Activated naive CD4-positive, alpha-beta T cell treated with anti-CD3 and anti-CD28 coated beads for 36 hours (primary cell): ENCODE measurements at regions not wholly inside any gene's neighbourhood (a gene's known extent, or its start where the extent isn't known, plus 50 kb on each side); places are given as distances from the start of the nearest gene placed in this dataset.

Experiments used
- CTCF ChIA-PET: fragments of 350-600 bp; sonication (Branson Sonifier 250); formaldehyde crosslinking; loops from one replicate; lab custom pipeline; 2021; ENCODE audit warnings: antibody characterized with exemption; lab: Charles Lee
- DNase-seq: peaks from one replicate; pipeline ENCODE4 v3.0.0-alpha.2; 2020
- H3K27ac Mint-ChIP-seq: one replicate; pipeline ENCODE4 v1.8.0; 2021; ENCODE audit warnings: mild to moderate bottlenecking, mixed read lengths
- H3K27me3 Mint-ChIP-seq: one replicate; pipeline ENCODE4 v1.8.0; 2021; ENCODE audit warnings: low read depth, mixed read lengths
- H3K36me3 Mint-ChIP-seq: one replicate; pipeline ENCODE4 v1.8.0; 2021; ENCODE audit warnings: low read depth, mixed read lengths
- H3K4me1 Mint-ChIP-seq: one replicate; pipeline ENCODE4 v1.8.0; 2021; ENCODE audit warnings: low read depth, mixed read lengths
- H3K4me3 Mint-ChIP-seq: one replicate; pipeline ENCODE4 v1.8.0; 2021; ENCODE audit warnings: mild to moderate bottlenecking, moderate library complexity, mixed read lengths
- H3K9me3 Mint-ChIP-seq: one replicate; pipeline ENCODE4 v1.8.0; 2021; ENCODE audit warnings: mixed read lengths
- intact Hi-C: fragments of 100-400 bp; cut with micrococcal nuclease; formaldehyde crosslinking; loops from one replicate; pipeline ENCODE4 v1.15.1; 2023

DNA sequence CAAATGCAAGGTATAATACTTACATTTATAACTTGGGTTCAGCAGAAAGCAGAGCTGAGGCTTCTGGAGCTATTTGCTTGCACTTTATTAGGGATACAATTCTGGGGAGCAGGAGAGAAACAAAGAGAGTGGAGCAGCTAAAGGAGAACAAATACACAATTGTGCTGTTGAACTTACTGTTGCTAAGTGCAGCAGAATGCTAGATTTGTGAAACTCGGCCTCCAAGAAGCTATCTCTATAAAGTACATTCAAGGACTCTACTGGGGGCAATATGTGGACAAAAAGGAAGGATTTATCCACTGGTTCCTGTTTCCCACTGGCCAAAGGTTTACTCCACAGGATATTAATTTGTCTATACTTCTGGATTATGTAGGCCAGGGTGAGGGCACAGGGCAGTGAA is 86.8 kb downstream of the PPP1R2C start:
- DNase-seq = no peak
- CTCF ChIA-PET = interaction anchor here (0.6 kb wide), 1 partner anchor 762 kb away, joined by 3 read pairs; no protein-coding TSS in a partner anchor
- Mint-ChIP-seq H3K27ac (no peak overlapping the region), H3K4me1 (peaks cover 5% of the 10 kb centered on the region), H3K27me3 (no peaks in the 10 kb centered on the region), H3K4me3 (no peak overlapping the region), H3K9me3 (no peaks in the 10 kb centered on the region), H3K36me3 (no peaks in the 10 kb centered on the region)
- intact Hi-C loops = loop anchor here (10.0 kb wide), 1 partner anchor 864 kb away; no protein-coding TSS in a partner anchor

DNA sequence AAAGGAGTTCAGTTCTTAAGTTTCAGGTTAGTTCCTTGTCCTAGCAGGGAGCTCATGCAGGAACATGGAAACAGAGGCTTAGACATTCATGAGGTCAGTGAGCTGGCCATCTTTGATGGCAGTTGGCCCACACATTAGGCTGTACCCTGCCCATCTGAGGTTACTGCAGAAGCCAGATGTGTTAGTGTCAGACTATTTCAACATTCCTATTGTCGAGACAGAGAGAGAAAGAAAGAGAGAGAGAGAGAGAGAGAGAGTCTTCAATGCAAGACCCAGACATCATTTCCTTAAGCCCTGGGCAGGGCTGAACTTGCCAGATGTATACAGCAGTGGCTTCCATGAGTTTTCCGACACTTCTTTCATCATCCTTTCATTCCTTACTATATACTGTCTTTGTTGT is 91.3 kb downstream of the PPP1R2C start:
- H3K36me3 Mint-ChIP-seq = no peaks in the 10 kb centered on the region
- DNase-seq = no peak
- CTCF ChIA-PET = no interaction called here
- no peaks in the 10 kb centered on the region for H3K27me3 Mint-ChIP-seq
- no peaks in the 10 kb centered on the region for H3K9me3 Mint-ChIP-seq
- no peaks in the 10 kb centered on the region for H3K4me1 Mint-ChIP-seq
- H3K27ac Mint-ChIP-seq = no peak overlapping the region
- intact Hi-C loops = no loop called here
- H3K4me3 Mint-ChIP-seq = no peak overlapping the region

DNA sequence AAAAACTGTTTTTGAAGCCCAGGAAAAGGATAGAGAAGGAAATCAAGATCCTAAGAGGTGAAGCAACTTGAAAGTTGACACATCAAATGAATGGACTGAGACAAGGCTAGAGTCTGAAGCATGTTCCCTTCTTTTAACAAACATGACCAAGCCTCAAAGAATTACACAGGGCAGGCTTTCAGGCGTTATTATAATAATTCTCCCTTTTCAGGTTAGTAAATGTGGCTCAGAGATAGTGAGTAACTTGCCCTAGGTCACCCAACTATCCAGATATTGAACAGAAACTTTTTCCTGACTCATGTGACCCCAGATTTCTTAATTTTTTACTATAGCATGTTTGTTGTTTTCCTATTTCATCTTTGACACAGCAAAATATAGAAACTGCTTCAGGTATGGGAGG is 91.7 kb downstream of the PPP1R2C start:
- H3K27ac Mint-ChIP-seq = no peak overlapping the region
- H3K36me3 Mint-ChIP-seq = no peaks in the 10 kb centered on the region
- no peak overlapping the region for H3K4me3 Mint-ChIP-seq
- DNase-seq = no peak
- intact Hi-C loops = no loop called here
- H3K27me3 Mint-ChIP-seq = no peaks in the 10 kb centered on the region
- CTCF ChIA-PET = no interaction called here
- H3K9me3 Mint-ChIP-seq = no peaks in the 10 kb centered on the region
- no peaks in the 10 kb centered on the region for H3K4me1 Mint-ChIP-seq

DNA sequence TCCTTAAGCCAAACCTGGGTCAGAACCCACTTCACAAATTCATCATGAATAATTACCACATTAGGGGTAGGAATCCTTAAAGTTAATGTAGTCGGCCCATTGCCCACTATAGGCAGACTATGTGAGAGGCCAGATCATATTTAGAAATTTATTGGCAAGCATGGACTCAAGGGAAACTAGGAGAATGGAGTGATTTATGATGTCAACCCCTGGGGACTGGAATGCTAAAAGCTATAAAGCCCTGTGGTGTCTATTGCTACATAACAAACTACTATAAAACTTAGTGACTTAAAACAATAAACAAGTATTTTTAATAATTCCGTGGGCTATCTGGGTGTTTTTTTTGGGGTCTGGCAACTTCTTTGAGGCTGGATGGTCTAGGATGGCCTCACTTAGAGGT is 93.9 kb downstream of the PPP1R2C start:
- intact Hi-C loops = no loop called here
- no peaks in the 10 kb centered on the region for H3K4me1 Mint-ChIP-seq
- H3K27me3 Mint-ChIP-seq = no peaks in the 10 kb centered on the region
- DNase-seq = no peak
- CTCF ChIA-PET = no interaction called here
- no peaks in the 10 kb centered on the region for H3K9me3 Mint-ChIP-seq
- no peak overlapping the region for H3K27ac Mint-ChIP-seq
- H3K4me3 Mint-ChIP-seq = no peak overlapping the region
- H3K36me3 Mint-ChIP-seq = no peaks in the 10 kb centered on the region

DNA sequence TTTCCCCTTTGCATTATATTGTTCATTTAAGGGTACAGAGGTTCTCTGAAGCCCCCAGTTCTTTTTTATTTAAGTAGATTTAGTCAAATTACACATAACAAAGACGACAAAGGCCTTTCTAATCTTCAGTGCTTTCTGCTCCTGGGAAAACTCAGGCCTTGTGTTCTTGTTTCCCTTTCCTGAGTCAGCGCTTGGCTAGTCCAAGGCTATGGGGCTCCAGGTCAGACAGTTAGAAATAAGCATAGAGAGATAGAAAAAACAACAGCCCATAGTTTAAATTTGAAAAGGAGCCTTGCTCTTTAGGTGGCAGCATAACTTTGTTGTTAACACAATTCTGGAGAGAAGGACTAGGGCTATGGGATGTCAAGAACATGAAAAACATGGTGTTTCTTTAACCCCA is 97.3 kb downstream of the PPP1R2C start:
- no peak overlapping the region for H3K4me3 Mint-ChIP-seq
- CTCF ChIA-PET = no interaction called here
- no peaks in the 10 kb centered on the region for H3K36me3 Mint-ChIP-seq
- H3K4me1 Mint-ChIP-seq = no peaks in the 10 kb centered on the region
- no peak for DNase-seq
- H3K27me3 Mint-ChIP-seq = no peaks in the 10 kb centered on the region
- no peak overlapping the region for H3K27ac Mint-ChIP-seq
- H3K9me3 Mint-ChIP-seq = no peaks in the 10 kb centered on the region
- intact Hi-C loops = no loop called here

DNA sequence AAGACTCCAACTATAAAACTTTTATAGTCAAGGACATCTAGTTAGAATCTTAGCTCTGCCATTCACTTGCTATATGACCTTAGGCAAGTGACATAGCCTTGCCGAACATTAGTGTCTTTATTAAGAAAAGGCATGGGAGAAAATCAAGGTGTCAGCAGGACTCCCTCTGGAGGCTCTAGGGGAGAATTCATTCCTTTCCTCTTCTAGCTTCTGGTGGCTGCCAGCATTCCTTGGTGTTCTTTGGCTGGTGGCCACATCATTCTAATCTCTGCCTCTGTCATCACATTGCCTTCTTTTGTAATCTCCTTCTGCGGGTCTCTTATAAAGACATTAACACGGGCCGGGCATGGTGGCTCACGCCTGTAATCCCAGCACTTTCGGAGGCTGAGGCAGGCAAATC is 99.8 kb downstream of the PPP1R2C start:
- no peaks in the 10 kb centered on the region for H3K36me3 Mint-ChIP-seq
- H3K27ac Mint-ChIP-seq = no peak overlapping the region
- CTCF ChIA-PET = no interaction called here
- no peak for DNase-seq
- H3K4me3 Mint-ChIP-seq = no peak overlapping the region
- intact Hi-C loops = no loop called here
- H3K27me3 Mint-ChIP-seq = no peaks in the 10 kb centered on the region
- peaks cover 2% of the 10 kb centered on the region for H3K9me3 Mint-ChIP-seq
- no peaks in the 10 kb centered on the region for H3K4me1 Mint-ChIP-seq

DNA sequence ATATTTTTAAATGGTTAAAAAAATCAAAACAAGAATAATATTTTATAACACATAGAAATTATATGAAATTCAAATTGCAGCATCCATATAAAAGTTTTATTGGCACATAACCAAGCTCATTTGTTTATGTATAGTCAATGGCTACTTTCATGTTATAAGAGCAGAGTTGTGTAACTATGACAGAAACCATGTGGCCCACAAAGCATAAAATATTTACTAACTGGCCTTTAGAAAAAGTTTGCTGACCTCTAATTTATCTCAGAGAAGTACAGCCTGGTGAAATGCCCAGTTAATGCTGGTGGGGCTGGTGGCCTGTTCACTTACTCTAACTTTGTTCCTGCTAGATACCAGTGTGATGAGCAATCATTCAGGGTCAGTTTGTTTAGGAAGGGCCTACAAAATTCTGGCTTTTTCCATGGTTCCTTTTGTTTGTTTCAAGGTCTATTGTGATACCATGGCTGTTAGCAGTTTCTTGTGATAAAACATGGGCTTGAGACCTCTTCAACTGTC is 104.6 kb downstream of the PPP1R2C start:
- Mint-ChIP-seq H3K36me3 (no peaks in the 10 kb centered on the region), H3K9me3 (peaks cover 10% of the 10 kb centered on the region), H3K4me1 (no peaks in the 10 kb centered on the region), H3K27me3 (no peaks in the 10 kb centered on the region), H3K27ac (no peak overlapping the region), H3K4me3 (no peak overlapping the region)
- CTCF ChIA-PET = no interaction called here
- no peak for DNase-seq
- intact Hi-C loops = no loop called here

DNA sequence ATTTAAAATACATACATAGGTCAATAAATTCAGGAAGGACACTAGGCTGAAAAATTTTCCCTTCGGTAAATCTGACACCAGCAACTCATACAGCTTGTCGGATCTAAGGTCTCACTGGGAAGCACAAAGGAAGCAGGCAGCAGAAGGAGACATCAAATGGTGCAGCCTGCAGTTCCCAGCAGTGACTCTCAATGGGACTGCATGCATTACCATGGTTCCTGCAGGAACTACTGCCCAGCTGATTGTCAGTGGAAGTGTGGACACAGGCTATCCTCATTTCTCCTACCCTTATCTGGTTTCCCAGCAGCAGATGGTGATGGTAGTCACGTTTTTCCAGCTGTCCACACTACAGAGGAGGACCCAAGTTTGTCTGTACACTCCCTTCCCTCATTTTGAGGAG is 113.3 kb downstream of the PPP1R2C start:
- H3K27ac Mint-ChIP-seq = no peak overlapping the region
- H3K4me3 Mint-ChIP-seq = no peak overlapping the region
- CTCF ChIA-PET = interaction anchor here (0.6 kb wide), 1 partner anchor 42 kb away, joined by 3 read pairs; no protein-coding TSS in a partner anchor
- H3K36me3 Mint-ChIP-seq = no peaks in the 10 kb centered on the region
- no peak for DNase-seq
- H3K9me3 Mint-ChIP-seq = peaks cover 4% of the 10 kb centered on the region
- no peaks in the 10 kb centered on the region for H3K27me3 Mint-ChIP-seq
- intact Hi-C loops = no loop called here
- H3K4me1 Mint-ChIP-seq = no peaks in the 10 kb centered on the region

DNA sequence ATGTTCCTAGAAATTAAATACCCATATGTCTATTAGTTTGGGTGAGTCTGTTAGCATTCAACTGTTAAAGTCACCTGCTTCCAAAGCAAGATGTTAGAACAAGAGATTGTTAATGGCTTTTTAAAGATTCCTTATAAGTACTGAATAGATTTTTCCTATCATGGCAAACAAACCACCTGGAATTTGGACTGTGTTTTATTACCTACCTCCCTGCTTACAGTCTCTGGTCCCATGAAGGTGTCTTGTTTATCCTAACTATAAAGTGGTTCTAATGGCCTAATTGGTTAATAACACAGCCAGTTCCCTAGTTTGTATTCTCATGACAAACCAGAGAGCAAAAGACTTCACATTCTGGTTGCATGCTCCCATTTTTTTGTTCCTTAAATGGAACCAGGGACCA is 149.5 kb downstream of the PPP1R2C start:
- no peak overlapping the region for H3K27ac Mint-ChIP-seq
- no peaks in the 10 kb centered on the region for H3K36me3 Mint-ChIP-seq
- CTCF ChIA-PET = no interaction called here
- H3K4me1 Mint-ChIP-seq = no peaks in the 10 kb centered on the region
- H3K9me3 Mint-ChIP-seq = peaks cover 2% of the 10 kb centered on the region
- intact Hi-C loops = no loop called here
- no peak overlapping the region for H3K4me3 Mint-ChIP-seq
- H3K27me3 Mint-ChIP-seq = no peaks in the 10 kb centered on the region
- DNase-seq = no peak

DNA sequence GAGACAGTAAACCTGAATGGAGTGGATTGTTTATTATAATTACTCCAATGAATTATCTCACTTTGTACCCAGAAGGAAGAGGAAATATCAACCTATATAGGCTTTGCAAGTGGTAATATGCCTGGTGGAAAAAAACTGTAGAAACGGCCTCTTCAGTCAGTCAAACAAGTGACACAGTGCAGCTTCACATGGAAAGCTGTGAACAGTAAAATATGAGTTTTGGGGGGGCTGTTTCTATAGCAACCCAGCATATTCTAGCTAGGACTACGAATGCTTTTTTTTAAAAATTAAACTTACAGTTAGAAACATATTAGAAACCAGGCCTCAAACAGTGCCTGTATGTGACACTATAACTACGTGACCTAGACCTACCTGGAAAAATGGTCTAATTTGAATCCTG is 150.1 kb downstream of the PPP1R2C start:
- peaks cover 2% of the 10 kb centered on the region for H3K9me3 Mint-ChIP-seq
- H3K36me3 Mint-ChIP-seq = no peaks in the 10 kb centered on the region
- DNase-seq = no peak
- H3K27me3 Mint-ChIP-seq = no peaks in the 10 kb centered on the region
- H3K4me3 Mint-ChIP-seq = no peak overlapping the region
- no peaks in the 10 kb centered on the region for H3K4me1 Mint-ChIP-seq
- CTCF ChIA-PET = no interaction called here
- intact Hi-C loops = no loop called here
- no peak overlapping the region for H3K27ac Mint-ChIP-seq

DNA sequence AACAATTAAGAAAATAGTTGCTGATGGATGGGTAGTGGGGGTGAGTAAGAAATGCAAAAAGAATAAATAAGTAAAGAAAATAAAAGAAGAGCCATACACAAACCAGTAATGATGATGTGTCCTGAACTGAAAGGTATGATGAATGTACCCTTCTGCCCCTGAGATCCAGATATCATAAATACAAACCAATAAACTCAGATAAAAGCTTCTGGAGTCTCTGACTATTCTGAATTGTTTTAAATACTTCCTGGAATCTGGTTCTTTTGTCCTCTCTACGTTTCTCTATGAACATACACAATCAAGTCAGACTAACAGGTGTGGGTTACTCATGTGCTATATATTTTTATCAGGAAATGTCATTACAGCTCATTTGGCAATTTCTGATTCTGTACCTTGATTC is 153.4 kb downstream of the PPP1R2C start:
- no peaks in the 10 kb centered on the region for H3K36me3 Mint-ChIP-seq
- H3K27ac Mint-ChIP-seq = no peak overlapping the region
- H3K4me1 Mint-ChIP-seq = no peaks in the 10 kb centered on the region
- DNase-seq = no peak
- no peak overlapping the region for H3K4me3 Mint-ChIP-seq
- no peaks in the 10 kb centered on the region for H3K27me3 Mint-ChIP-seq
- H3K9me3 Mint-ChIP-seq = peaks cover under 1% of the 10 kb centered on the region
- CTCF ChIA-PET = no interaction called here
- intact Hi-C loops = no loop called here

DNA sequence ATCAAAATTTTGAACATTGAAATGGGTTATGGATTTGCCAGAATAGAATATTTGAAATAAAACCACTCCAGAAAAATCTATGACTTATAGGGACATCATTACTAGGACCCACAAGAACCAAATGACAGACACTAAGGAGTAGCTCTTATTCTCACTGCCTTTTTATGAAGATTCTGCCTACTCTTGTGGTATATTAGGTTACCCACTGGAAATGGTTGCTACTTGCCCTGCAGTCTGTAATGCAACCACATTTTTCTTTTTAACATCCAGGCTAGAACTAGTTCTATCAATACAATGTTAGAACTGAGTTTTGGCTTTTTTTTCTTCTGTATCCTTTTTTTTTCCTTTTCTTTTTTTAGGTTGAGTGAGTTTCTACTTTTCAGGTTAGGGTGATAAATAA is 158.9 kb downstream of the PPP1R2C start:
- no peak for DNase-seq
- no peaks in the 10 kb centered on the region for H3K9me3 Mint-ChIP-seq
- H3K4me1 Mint-ChIP-seq = peaks cover 7% of the 10 kb centered on the region
- no peaks in the 10 kb centered on the region for H3K27me3 Mint-ChIP-seq
- CTCF ChIA-PET = no interaction called here
- intact Hi-C loops = no loop called here
- H3K4me3 Mint-ChIP-seq = no peak overlapping the region
- no peak overlapping the region for H3K27ac Mint-ChIP-seq
- no peaks in the 10 kb centered on the region for H3K36me3 Mint-ChIP-seq

DNA sequence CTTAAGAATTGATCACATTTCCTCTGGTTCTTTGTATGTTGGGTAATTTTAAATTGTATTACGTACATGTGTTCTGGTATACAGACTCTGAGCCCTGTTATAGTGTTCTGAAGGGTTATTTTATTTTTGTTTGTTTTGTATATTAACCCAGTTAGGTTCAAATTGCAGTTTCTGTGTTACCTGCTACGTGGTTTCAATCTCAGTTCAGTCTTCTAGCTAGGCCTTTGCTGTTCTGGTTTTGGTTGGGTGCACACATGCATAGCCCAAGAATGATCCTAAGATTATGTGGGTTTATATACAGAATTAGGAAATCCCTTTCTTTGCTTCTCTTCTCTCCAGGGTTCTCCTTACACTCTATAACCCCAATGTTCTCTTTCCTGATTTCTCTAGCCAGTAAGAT is 161.0 kb downstream of the PPP1R2C start:
- Mint-ChIP-seq H3K4me1 (peaks cover 7% of the 10 kb centered on the region), H3K4me3 (no peak overlapping the region), H3K36me3 (no peaks in the 10 kb centered on the region), H3K27me3 (no peaks in the 10 kb centered on the region), H3K9me3 (no peaks in the 10 kb centered on the region), H3K27ac (no peak overlapping the region)
- CTCF ChIA-PET = no interaction called here
- intact Hi-C loops = no loop called here
- DNase-seq = no peak
